ENCODE measurements at regions not wholly inside any gene's neighbourhood (a gene's known extent, or its start where the extent isn't known, plus 50 kb on each side); places are given as distances from the start of the nearest gene placed in this dataset.

DNA sequence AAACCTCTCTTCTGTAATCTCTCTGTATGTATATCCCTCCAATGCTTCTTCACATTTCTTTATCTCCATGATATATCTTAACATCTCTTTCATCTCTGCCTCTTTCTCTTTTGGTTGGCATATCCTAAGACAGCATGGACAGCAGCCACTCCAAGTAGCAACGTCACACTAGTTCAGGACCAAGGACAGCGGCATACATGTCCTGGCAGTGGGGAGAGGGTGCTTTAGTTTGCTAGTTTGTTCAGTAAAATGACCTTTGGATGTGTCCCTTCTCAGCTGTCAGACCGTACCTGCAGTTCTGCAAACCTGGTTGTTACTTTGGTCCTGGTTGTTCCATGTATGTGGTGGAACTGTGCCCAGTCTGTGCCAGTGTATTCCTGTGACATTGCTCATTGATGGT lies 225.6 kb upstream of the ROPN1 start:
- peak; percentile 69 for DNase-seq (ENCODE audit: low read depth)
- no peak overlapping the region for H3K4me3 ChIP-seq (ENCODE audit: low read length)
- TF ChIP-seq, protein P1, sequence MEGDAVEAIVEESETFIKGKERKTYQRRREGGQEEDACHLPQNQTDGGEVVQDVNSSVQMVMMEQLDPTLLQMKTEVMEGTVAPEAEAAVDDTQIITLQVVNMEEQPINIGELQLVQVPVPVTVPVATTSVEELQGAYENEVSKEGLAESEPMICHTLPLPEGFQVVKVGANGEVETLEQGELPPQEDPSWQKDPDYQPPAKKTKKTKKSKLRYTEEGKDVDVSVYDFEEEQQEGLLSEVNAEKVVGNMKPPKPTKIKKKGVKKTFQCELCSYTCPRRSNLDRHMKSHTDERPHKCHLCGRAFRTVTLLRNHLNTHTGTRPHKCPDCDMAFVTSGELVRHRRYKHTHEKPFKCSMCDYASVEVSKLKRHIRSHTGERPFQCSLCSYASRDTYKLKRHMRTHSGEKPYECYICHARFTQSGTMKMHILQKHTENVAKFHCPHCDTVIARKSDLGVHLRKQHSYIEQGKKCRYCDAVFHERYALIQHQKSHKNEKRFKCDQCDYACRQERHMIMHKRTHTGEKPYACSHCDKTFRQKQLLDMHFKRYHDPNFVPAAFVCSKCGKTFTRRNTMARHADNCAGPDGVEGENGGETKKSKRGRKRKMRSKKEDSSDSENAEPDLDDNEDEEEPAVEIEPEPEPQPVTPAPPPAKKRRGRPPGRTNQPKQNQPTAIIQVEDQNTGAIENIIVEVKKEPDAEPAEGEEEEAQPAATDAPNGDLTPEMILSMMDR (conservative IDR thresholded peaks at IDR 0.05; ENCODE audit: low read length) = no peak

GRCh38 chr3:124221422-124221821 lies 229.5 kb upstream of the ROPN1 start:
- peak; percentile 1 for DNase-seq (ENCODE audit: low read depth)
- H3K4me3 ChIP-seq (ENCODE audit: low read length) = no peak overlapping the region
- TF ChIP-seq, protein P1 (conservative IDR thresholded peaks at IDR 0.05; ENCODE audit: low read length) = no peak

DNA sequence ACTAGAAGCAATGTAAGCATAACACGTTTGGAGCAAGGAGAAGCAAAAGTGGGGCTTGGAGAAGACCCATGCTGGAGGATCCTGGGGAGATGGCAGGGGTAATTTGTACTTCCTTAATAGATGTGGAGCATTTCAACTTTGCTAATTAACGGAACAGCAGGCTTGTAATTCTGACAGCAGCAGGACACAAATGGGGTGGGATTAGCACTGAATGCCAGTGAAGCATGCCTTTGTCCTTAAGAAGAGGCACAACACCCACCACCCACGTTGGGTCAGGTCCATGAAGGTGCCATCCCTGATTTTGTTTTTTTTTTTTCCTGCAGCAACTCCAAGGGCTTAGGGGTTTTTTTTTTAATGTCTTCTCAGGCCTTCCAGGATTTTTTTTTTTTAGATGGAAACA lies 231.9 kb upstream of the ROPN1 start:
- no peak for DNase-seq (ENCODE audit: low read depth)
- no peak overlapping the region for H3K4me3 ChIP-seq (ENCODE audit: low read length)
- TF ChIP-seq, protein P1 (conservative IDR thresholded peaks at IDR 0.05; ENCODE audit: low read length) = no peak

GRCh38 chr3:124227150-124227630 lies 235.3 kb upstream of the ROPN1 start:
- TF ChIP-seq, protein P1 (conservative IDR thresholded peaks at IDR 0.05; ENCODE audit: low read length) = no peak
- no peak overlapping the region for H3K4me3 ChIP-seq (ENCODE audit: low read length)
- DNase-seq (ENCODE audit: low read depth) = peak; percentile 29

DNA sequence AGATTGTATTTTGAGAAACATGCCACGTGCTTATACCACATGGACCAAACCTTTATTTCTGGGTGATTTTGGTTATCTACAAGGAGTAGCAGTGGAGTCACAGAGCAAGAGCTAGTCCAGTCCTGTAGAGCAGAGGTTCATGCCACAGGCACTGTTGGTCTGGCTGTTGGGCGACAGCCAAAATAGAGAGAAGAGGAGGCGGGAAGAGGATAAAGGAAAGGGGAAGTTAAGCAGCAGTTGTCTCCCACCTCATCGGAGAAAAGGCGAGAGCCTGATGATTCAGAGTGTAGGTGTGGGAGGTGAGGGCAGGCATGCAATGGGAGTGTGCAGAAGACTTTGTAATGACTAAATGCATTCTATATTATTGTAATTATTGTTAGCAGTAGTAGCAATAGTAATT lies 237.5 kb upstream of the ROPN1 start:
- no peak for DNase-seq (ENCODE audit: low read depth)

DNA sequence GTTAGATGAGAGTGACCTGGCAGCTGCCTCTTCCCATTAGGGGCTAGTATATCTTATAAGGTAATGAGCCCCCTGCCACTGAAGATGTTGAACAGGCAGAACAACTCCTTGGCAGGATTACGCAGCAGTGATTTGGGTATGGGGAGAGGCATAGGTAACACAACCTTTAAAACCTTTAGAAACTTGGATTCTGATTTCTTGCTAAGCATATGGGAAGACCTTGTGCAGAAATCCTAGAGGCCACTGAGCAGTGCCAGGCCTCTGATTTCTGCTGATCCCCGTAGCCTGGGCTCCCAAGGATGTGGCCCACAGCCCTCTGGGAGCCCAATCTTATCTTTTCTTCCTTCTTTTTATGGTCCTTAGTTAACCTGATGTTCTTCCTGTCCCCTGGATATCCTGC lies 237.9 kb upstream of the ROPN1 start:
- TF ChIP-seq, protein P1 (conservative IDR thresholded peaks at IDR 0.05; ENCODE audit: low read length) = no peak
- no peak for DNase-seq (ENCODE audit: low read depth)
- no peak overlapping the region for H3K4me3 ChIP-seq (ENCODE audit: low read length)

More for the DNA sequence above, 237.5 kb upstream of the ROPN1 start:
- H3K4me3 ChIP-seq (ENCODE audit: low read length) = no peak overlapping the region
- TF ChIP-seq, protein P1 (conservative IDR thresholded peaks at IDR 0.05; ENCODE audit: low read length) = no peak

DNA sequence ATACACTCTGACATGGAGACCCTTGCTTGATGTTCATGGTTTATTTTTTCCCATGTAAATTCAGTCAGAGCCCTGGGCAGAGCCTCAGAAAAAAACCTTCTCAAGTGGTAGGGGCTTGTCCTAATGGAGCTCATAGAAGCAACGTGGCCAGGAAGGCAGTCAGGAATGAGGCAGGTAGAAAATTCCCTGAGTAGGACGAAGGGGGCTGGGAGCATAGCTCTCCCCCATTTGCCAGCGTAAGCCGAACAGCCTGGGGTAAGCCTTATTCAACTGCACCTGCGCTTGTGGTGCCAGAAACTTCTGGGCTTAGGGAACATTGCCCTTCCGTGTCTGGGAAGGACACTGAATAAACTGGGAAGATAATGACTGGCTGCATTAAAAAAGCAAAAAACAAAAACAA lies 238.5 kb upstream of the ROPN1 start:
- TF ChIP-seq, protein P1 (conservative IDR thresholded peaks at IDR 0.05; ENCODE audit: low read length) = no peak
- H3K4me3 ChIP-seq (ENCODE audit: low read length) = no peak overlapping the region
- DNase-seq (ENCODE audit: low read depth) = no peak
